ENCODE measurements at regions not wholly inside any gene's neighbourhood (a gene's known extent, or its start where the extent isn't known, plus 50 kb on each side); places are given as distances from the start of the nearest gene placed in this dataset.
"Not testable (repeated sequence)": the region's sequence is repeated elsewhere in the genome, so short reads cannot be mapped to it uniquely, and the experiment has no call there.

DNA sequence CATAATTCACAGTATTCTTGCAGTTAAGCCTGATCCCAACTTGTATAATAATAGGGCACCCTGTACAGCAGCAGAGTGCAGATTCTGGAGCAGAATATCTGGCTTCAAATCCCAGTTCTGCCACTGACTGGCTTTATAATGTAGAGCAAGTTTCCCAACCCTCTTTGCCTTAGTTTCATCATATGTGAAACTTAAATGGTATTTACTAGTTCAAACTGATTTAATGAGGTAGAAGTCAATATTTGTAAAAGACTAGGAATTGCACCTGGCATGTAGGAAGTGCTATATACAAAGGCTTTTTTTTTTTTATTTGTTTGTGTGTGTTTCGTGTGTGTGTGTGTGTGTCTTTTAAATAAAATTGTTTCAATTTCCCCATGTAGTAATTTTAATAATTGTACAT, 125.9 kb downstream of the CCER1 start:
- no peak for DNase-seq (ENCODE audit: low read depth)

- no peak for DNase-seq (ENCODE audit: low read depth)
Measured at GRCh38 chr12:90828621-90829020, 126.4 kb downstream of the CCER1 start.

GRCh38 chr12:90827567-90827966, 127.4 kb downstream of the CCER1 start:
- DNase-seq (ENCODE audit: low read depth) = no peak

- DNase-seq (ENCODE audit: low read depth) = no peak
Measured at GRCh38 chr12:90826036-90826435, 128.9 kb downstream of the CCER1 start.

DNA sequence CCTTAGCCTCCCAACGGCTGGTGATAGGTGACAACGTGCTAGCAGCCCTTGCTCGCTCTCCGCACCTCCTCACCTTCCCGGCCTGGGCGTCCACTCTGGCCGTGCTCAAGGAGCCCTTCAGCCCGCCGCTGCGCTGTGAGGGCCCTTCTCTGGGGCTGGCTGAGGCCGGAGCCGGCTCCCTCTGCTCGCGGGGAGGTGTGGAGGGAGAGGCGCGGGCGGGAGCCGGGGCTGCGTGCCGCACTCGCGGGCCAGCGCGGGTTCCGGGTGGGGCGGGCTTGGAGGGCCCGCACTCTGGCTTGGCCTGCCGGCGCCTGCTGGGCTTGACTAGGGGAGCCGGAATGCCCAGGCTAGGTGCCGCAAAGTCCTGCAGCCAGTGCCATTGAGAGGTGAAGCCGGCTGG, 131.1 kb downstream of the CCER1 start:
- DNase-seq (ENCODE audit: low read depth) = no peak

GRCh38 chr12:90819709-90820108, 135.3 kb downstream of the CCER1 start:
- DNase-seq (ENCODE audit: low read depth) = no peak

GRCh38 chr12:90816353-90817089, 138.5 kb downstream of the CCER1 start:
- DNase-seq (ENCODE audit: low read depth) = no peak

GRCh38 chr12:90809940-90810339, 145.0 kb downstream of the CCER1 start:
- no peak for DNase-seq (ENCODE audit: low read depth)

GRCh38 chr12:90808568-90808967, 146.4 kb downstream of the CCER1 start:
- no peak for DNase-seq (ENCODE audit: low read depth)

DNA sequence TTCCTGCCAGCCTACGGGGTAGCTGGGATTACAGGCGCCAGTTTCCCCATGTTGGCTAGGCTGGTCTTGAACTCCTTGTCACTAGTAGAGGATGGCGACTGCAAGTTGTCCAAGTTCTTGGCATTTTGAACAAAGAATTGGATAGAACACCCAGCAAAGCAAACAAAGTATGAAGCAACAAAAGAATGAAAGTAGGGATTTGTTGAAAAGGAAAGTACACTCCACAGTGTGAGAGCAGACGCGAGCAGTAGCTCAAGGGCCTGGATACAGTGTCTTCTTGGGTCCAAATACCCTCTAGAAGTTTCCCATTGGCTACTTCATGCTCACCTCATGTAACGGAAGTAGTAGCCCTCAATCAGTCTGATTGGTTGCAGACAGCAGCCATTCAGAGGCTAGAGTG, 152.2 kb downstream of the CCER1 start:
- no peak for DNase-seq (ENCODE audit: low read depth)

GRCh38 chr12:90801776-90802175, 153.2 kb downstream of the CCER1 start:
- peak; percentile 17 for DNase-seq (ENCODE audit: low read depth)

DNA sequence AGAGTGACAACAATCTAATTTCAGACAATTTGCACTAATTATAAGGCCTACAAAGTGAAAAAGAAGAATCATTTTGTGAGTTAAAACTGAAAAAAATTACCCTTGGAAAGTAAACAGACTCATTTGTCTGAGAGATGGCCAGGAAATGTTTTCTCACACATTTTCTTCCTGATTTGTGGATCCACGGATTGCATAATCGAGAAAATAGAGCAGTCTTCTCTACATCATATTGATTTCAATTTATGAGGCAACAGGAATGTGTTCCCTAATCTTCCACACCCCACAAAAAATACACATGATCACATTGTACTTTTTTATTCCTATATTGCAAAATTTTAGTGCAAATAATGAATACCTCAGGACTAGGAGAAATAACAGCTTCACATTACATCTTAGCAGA, 160.8 kb downstream of the CCER1 start:
- no peak for DNase-seq (ENCODE audit: low read depth)

DNA sequence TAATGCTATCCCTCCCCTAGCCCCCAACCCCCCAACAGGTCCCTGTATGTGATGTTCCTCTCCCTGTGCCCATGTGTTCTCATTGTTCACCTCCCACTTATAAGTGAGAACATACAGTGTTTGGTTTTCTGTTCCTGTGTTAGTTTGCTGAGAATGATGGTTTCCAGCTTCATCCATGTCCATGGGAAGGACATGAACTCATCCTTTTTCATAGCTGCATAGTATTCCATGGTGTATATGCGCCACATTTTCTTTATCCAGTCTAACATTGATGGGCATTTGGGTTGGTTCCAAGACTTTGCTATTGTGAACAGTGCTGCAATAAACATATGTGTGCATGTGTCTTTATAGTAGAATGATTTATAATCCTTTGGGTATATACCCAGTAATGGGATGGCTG, 162.3 kb downstream of the CCER1 start:
- not testable (repeated sequence) for DNase-seq (ENCODE audit: low read depth)

DNA sequence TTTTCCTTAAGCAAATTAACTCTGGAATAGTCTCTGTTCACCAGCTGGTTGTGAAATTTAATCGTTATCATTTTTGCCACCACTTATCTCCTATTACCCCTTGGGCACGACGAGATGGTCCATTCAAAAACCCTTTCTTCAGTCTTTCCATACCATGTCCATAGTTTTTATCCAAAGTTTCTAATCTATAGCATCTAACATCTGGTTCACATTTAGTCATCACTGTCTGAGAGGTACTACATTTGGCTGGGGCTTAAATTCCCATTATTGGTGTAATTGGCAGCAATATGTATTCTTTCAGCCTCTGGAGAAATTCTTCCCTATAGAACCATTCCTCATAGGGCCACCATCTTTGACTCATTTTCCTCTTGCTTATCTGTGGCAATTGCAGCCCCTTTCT, 163.5 kb downstream of the CCER1 start:
- no peak for DNase-seq (ENCODE audit: low read depth)

GRCh38 chr12:90790747-90791146, 164.2 kb downstream of the CCER1 start:
- no peak for DNase-seq (ENCODE audit: low read depth)

- DNase-seq (ENCODE audit: low read depth) = peak; percentile 0
Measured at GRCh38 chr12:90773491-90773890, 181.5 kb downstream of the CCER1 start.

DNA sequence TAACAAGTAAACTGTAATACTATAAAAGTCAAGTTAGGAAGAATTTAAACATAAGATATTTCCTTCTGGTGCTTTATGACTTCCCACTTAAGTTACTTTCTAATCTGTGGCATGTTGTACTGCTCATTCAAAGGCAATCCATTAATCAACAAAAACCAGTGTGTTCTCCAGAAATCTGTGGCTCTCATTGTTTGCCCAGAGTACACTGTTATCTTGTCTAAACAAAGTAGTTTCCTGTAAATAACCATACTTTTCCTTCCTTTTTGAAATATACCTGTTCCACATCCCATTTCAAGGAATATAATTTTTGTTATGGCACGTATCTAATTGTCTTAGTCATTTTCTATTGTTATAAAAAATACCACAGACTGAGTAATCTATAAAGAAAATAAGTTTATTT, 184.1 kb downstream of the CCER1 start:
- DNase-seq (ENCODE audit: low read depth) = no peak

- DNase-seq (ENCODE audit: low read depth) = no peak
Measured at GRCh38 chr12:90757957-90758356, 197.0 kb downstream of the CCER1 start.

DNA sequence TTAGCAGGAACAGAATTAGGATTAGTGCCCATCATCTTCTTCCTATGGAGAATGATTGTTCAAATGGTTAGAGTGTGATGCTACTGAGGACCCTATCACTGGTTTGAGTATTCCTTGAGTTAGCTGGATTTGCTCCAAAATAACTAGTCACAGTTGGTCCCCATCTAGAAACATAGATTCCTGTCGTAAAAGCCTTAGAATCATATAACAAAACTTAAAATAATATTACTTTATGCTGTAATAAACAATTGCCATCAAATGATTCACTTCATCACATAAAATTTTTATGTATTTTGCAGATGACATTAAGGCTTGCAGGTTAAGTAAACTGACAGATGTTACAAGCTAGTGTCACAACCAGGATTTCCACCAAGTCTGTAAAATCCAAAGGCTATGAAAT, 209.8 kb downstream of the CCER1 start:
- no peak for DNase-seq (ENCODE audit: low read depth)

DNA sequence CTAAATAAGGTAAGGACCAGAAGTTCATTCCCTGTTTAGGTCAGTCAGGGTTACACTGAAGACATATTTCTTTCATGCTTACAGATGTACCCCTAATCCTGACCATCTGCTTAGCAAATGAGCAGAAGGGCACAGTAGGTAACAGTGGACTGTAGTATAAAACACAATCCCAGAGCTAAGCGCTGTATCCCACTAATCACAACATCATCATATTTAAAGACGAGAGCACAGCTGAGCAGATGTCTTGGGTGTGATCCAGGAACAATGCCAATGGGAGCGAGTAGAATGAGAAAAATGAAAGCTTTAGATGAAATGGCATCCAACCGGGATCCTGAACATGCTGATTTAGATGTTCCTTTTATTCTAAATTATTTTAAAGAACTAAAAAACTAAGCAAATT, 213.4 kb downstream of the CCER1 start:
- DNase-seq (ENCODE audit: low read depth) = no peak

DNA sequence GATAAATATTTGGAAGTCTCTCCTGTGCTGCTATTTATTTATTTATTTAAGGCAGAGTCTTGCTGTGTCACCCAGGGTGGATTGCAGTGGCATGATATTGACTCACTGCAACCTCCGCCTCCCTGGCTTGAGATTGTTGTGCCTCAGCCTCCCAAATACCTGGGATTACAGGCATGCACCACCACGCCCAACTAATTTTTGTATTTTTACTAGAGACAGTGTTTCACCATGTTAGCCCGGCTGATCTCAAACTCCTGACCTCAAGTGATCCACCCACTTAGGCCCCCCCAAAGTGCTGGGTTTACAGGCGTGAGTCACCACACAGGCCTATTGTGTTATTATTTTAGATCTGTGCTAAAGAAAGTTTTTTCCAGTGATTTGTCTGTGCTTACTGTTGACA, 225.2 kb downstream of the CCER1 start:
- no peak for DNase-seq (ENCODE audit: low read depth)

DNA sequence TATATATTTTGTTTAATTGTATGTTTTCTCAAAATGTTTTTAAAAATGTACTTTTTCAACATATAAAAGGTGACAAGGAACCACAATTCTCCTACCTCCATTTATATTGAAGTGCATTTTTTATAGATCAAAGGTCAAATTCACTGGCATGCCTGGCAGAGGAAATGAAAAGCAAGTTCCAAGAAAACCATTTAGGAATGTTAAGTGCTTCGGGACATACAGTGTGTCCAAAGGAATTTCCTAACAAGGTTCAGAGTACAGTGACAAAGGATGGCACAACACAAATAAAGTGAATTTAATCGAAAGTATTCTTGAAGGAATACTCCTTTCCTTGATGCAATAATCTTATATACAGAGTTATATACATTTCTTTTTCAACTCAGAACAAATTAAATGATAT, 242.3 kb downstream of the CCER1 start:
- peak; percentile 4 for DNase-seq (ENCODE audit: low read depth)

DNA sequence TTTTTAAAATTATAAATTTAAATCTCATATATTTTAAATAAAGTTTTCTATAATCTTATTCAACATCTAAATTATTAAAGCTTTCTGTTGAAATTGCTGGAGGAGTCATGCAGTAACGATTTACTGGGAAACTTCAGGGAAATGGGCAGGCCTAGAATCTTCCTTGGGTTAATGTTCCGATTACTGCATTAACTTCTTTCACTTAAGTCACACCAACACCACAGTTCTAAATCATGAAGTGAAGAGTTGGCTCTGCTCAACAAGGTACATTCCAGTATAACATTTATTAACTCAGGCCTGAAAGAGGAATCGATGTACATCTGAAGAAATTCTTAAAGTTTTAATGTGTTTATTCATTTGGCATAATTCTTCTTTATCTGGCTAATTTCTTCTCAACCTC, 244.3 kb downstream of the CCER1 start:
- DNase-seq (ENCODE audit: low read depth) = no peak

- DNase-seq (ENCODE audit: low read depth) = no peak
Measured at GRCh38 chr12:90706036-90706435, 248.9 kb downstream of the CCER1 start.

DNA sequence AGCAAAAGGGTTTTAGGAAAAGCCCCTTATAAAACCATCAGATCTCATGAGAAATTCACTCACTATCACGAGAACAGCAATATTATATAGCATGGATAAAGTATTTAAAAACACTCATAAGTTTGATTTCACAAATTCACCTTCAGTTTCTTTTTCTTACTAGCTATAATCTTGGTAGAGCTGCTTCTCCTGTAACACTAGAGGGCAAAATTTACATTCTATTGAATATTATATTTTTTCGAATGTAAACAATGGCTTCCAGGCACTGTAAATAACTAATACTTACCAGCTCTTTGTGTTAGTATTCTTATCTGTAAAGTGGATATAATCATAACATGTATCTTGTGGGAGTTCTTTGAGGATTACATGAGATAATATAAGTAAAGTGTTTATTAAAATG, 259.6 kb downstream of the CCER1 start:
- no peak for DNase-seq (ENCODE audit: low read depth)

Measured in EH (cell line).